ENCODE measurements at regions not wholly inside any gene's neighbourhood (a gene's known extent, or its start where the extent isn't known, plus 50 kb on each side); places are given as distances from the start of the nearest gene placed in this dataset.

GRCh38 chr7:45401155-45401554, 173.0 kb upstream of the ADCY1 start:
- TF ChIP-seq CTCF (IDR thresholded peaks at IDR 0.05), result no peak
- no peak for TF ChIP-seq TEAD1 (CRISPR knock-in tag; IDR thresholded peaks at IDR 0.05)
- no peak for TF ChIP-seq ZNF263 (CRISPR knock-in tag; IDR thresholded peaks at IDR 0.05; ENCODE audit: low read depth)
- no peak for TF ChIP-seq ZNF121 (CRISPR knock-in tag; IDR thresholded peaks at IDR 0.05)
- no peak for TF ChIP-seq ZNF423 (CRISPR knock-in tag; IDR thresholded peaks at IDR 0.05)
- TF ChIP-seq FOXJ3 (CRISPR knock-in tag; IDR thresholded peaks at IDR 0.05; ENCODE audit: borderline replicate concordance), result no peak
- no peak for TF ChIP-seq MLX (CRISPR knock-in tag; IDR thresholded peaks at IDR 0.05)
- no peak for TF ChIP-seq CDX4 (CRISPR knock-in tag; IDR thresholded peaks at IDR 0.05; ENCODE audit: borderline replicate concordance)
- TF ChIP-seq NFYB (CRISPR knock-in tag; conservative IDR thresholded peaks at IDR 0.05; ENCODE audit: low read depth), result no peak

All from WTC11 (cell line).